H9 (cell line): ENCODE measurements at regions not wholly inside any gene's neighbourhood (a gene's known extent, or its start where the extent isn't known, plus 50 kb on each side); places are given as distances from the start of the nearest gene placed in this dataset.

Source experiments
- DNase-seq: peaks from one replicate; pipeline ENCODE4 v3.0.0-alpha.2; 2017
- H2AFZ ChIP-seq: one replicate; pipeline ENCODE4 v1.6.1; 2013; ENCODE audit warnings: mild to moderate bottlenecking, low read length, control low read depth, moderate library complexity
- H2AK5ac ChIP-seq: 2 replicates; pipeline ENCODE4 v1.6.1; 2013; ENCODE audit warnings: low read length, control low read depth, mixed read lengths; ENCODE audit not compliant: insufficient read length
- H2BK120ac ChIP-seq: one replicate; pipeline ENCODE4 v1.6.1; 2013; ENCODE audit warnings: low read depth, mild to moderate bottlenecking, low read length, control low read depth, inconsistent platforms; ENCODE audit not compliant: poor library complexity, severe bottlenecking
- H2BK12ac ChIP-seq: 2 replicates; pipeline ENCODE4 v1.6.1; 2013; ENCODE audit warnings: low read length, control low read depth, mixed read lengths, low read depth; ENCODE audit not compliant: insufficient read length
- H2BK15ac ChIP-seq: 2 replicates; pipeline ENCODE4 v1.6.1; 2013; ENCODE audit warnings: low read depth, low read length, control low read depth
- H2BK20ac ChIP-seq: one replicate; pipeline ENCODE4 v1.6.1; 2013; ENCODE audit warnings: low read depth, mild to moderate bottlenecking, low read length, control low read depth, inconsistent platforms; ENCODE audit not compliant: poor library complexity, severe bottlenecking
- H2BK5ac ChIP-seq: 2 replicates; pipeline ENCODE4 v1.6.1; 2013; ENCODE audit warnings: low read length, control low read depth, mixed read lengths; ENCODE audit not compliant: insufficient read length
- H3K14ac ChIP-seq: 2 replicates; pipeline ENCODE4 v1.6.1; 2013; ENCODE audit warnings: low read length, control low read depth; ENCODE audit not compliant: insufficient read depth
- H3K18ac ChIP-seq: 2 replicates; pipeline ENCODE4 v1.6.1; 2013; ENCODE audit warnings: low read depth, mild to moderate bottlenecking, mixed read lengths, low read length, control low read depth; ENCODE audit not compliant: insufficient read length
- H3K23ac ChIP-seq: 2 replicates; pipeline ENCODE4 v1.6.1; 2013; ENCODE audit warnings: low read length, control low read depth, mixed read lengths, low read depth; ENCODE audit not compliant: insufficient read length
- H3K23me2 ChIP-seq: 2 replicates; pipeline ENCODE4 v1.6.1; 2013; ENCODE audit warnings: low read depth, mild to moderate bottlenecking, mixed read lengths, low read length, control low read depth; ENCODE audit not compliant: insufficient read length, poor library complexity, severe bottlenecking
- H3K27ac ChIP-seq: 2 replicates; pipeline ENCODE4 v1.5.1; 2013; ENCODE audit warnings: low read length, control low read depth, mixed read lengths, low read depth; ENCODE audit not compliant: insufficient read length
- H3K27me3 ChIP-seq: 2 replicates; pipeline ENCODE4 v1.6.1; 2013; ENCODE audit warnings: low read length, control low read depth, inconsistent platforms; ENCODE audit not compliant: insufficient read depth
- H3K4ac ChIP-seq: 2 replicates; pipeline ENCODE4 v1.6.1; 2013; ENCODE audit warnings: low read depth, mild to moderate bottlenecking, control low read depth, inconsistent platforms, low read length, moderate library complexity
- H3K4me1 ChIP-seq: 2 replicates; pipeline ENCODE4 v1.6.1; 2013; ENCODE audit warnings: low read length, control low read depth, inconsistent platforms; ENCODE audit not compliant: insufficient read depth
- H3K4me2 ChIP-seq: 2 replicates; pipeline ENCODE4 v1.6.1; 2013; ENCODE audit warnings: low read length, control low read depth, mixed read lengths; ENCODE audit not compliant: insufficient read length, insufficient read depth
- H3K56ac ChIP-seq: 2 replicates; pipeline ENCODE4 v1.6.1; 2013; ENCODE audit warnings: low read depth, mild to moderate bottlenecking, mixed read lengths, low read length, control low read depth; ENCODE audit not compliant: insufficient read length
- H3K79me1 ChIP-seq: 2 replicates; pipeline ENCODE4 v1.6.1; 2013; ENCODE audit warnings: low read depth, mild to moderate bottlenecking, moderate library complexity, low read length, control low read depth, inconsistent platforms; ENCODE audit not compliant: insufficient read depth, poor library complexity, severe bottlenecking
- H3K79me2 ChIP-seq: 2 replicates; pipeline ENCODE4 v1.6.1; 2013; ENCODE audit warnings: low read length, control low read depth, inconsistent platforms; ENCODE audit not compliant: insufficient read depth
- H3K9ac ChIP-seq: 2 replicates; pipeline ENCODE4 v1.6.1; 2013; ENCODE audit warnings: low read length, control low read depth, mixed read lengths; ENCODE audit not compliant: insufficient read length; ENCODE audit errors: extremely low read depth
- H3K9me3 ChIP-seq: one replicate; pipeline ENCODE4 v1.6.1; 2013; ENCODE audit warnings: low read depth, low read length, inconsistent platforms; ENCODE audit not compliant: control insufficient read depth
- H3T11ph ChIP-seq: one replicate; pipeline ENCODE4 v1.6.1; 2013; ENCODE audit warnings: mild to moderate bottlenecking, low read length, control low read depth, inconsistent platforms
- H4K20me1 ChIP-seq: one replicate; pipeline ENCODE4 v1.6.1; 2013; ENCODE audit not compliant: control insufficient read depth, insufficient read length, insufficient read depth
- H4K5ac ChIP-seq: 2 replicates; pipeline ENCODE4 v1.6.1; 2013; ENCODE audit warnings: low read depth, mild to moderate bottlenecking, mixed read lengths, low read length, control low read depth; ENCODE audit not compliant: insufficient read length
- H4K8ac ChIP-seq: replicated peaks from 2 replicates; pipeline ENCODE4 v1.6.1; 2013; ENCODE audit warnings: low read length, control low read depth, mixed read lengths, low read depth; ENCODE audit not compliant: insufficient read length
- H4K91ac ChIP-seq: 2 replicates; pipeline ENCODE4 v1.6.1; 2013; ENCODE audit warnings: low read depth, mild to moderate bottlenecking, moderate library complexity, mixed read lengths, low read length, control low read depth; ENCODE audit not compliant: insufficient read length
- H3K27ac Mint-ChIP-seq, 3 experiments: 2 replicates in 2 of 3; 3 replicates in 1 of 3; pipeline ENCODE4 v1.8.0; 2020 to 2021; ENCODE audit warnings: mixed read lengths in 3 of 3, mild to moderate bottlenecking in 1 of 3, moderate library complexity in 1 of 3
- H3K27me3 Mint-ChIP-seq: 2 replicates; pipeline ENCODE4 v1.8.0; 2021; ENCODE audit warnings: low read depth, mild to moderate bottlenecking, moderate library complexity, mixed read lengths
- H3K36me3 Mint-ChIP-seq, 3 experiments: 2 replicates in 2 of 3; 3 replicates in 1 of 3; pipeline ENCODE4 v1.8.0; 2020 to 2021; ENCODE audit warnings: low read depth in 3 of 3, mixed read lengths in 3 of 3; ENCODE audit not compliant: insufficient read depth in 1 of 3
- H3K4me1 Mint-ChIP-seq, 2 experiments: 2 replicates each; pipeline ENCODE4 v1.8.0; 2020; ENCODE audit warnings: mixed read lengths in 2 of 2
- H3K4me3 Mint-ChIP-seq, 2 experiments: 2 replicates in 1 of 2; 3 replicates in 1 of 2; pipeline ENCODE4 v1.8.0; 2020 to 2021; ENCODE audit warnings: mild to moderate bottlenecking in 2 of 2, mixed read lengths in 2 of 2, moderate library complexity in 1 of 2
- H3K9me3 Mint-ChIP-seq, 2 experiments: 2 replicates in 1 of 2; 3 replicates in 1 of 2; pipeline ENCODE4 v1.8.0; 2020; ENCODE audit warnings: mild to moderate bottlenecking in 2 of 2, mixed read lengths in 2 of 2, moderate library complexity in 1 of 2
- CTCF ChIP-seq: fragments of 200-600 bp; sonication (generic); conservative IDR thresholded peaks from 3 replicates; pipeline ENCODE4 v1.8.0; 2021; ENCODE audit warnings: antibody characterized with exemption, mild to moderate bottlenecking
- WGBS: extraction: QIAGEN DNeasy Blood & Tissue Kit; methylation state at CpG from one replicate; pipeline ENCODE4 v1.1.7; 2013; ENCODE audit warnings: missing lambda C conversion rate, low lambda C conversion rate, mixed read lengths; ENCODE audit not compliant: insufficient read length; ENCODE audit errors: extremely low coverage; 5-methylcytosine and 5-hydroxymethylcytosine counted together

GRCh38 chr10:128525936-128526335 is 399.7 kb upstream of the MKI67 start:
- Mint-ChIP-seq H3K36me3 (no peaks in the 10 kb centered on the region), H3K27me3 (no peaks in the 10 kb centered on the region; the same call in 1 of the 2 replicates), H3K9me3 (no peaks in the 10 kb centered on the region), H3K4me1 (peaks cover 32 to 33% of the 10 kb centered on the region in 2 experiments), H3K4me3 (no peak overlapping the region), H3K27ac (no peak overlapping the region)
- Histone ChIP-seq H2BK120ac (no peak overlapping the region), H2BK12ac (no peak overlapping the region), H3K4me1 (peaks cover 7% of the 10 kb centered on the region; the same call in 1 of the 2 replicates), H2BK20ac (no peak overlapping the region), H4K5ac (no peak overlapping the region), H3K79me2 (no peaks in the 10 kb centered on the region), H3K23ac (no peak overlapping the region), H3K23me2 (no peaks in the 10 kb centered on the region), H2BK15ac (no peak overlapping the region), H3K9me3 (no peaks in the 10 kb centered on the region), H3K27ac (no peak overlapping the region), H4K8ac (no peak overlapping the region), H2AK5ac (no peak overlapping the region), H3K18ac (no peak overlapping the region), H3K4me2 (no peak overlapping the region), H4K91ac (no peak overlapping the region), H3K79me1 (no peaks in the 10 kb centered on the region), H3K14ac (no peak overlapping the region), H4K20me1 (no peaks in the 10 kb centered on the region), H3K4ac (no peak overlapping the region), H2BK5ac (no peak overlapping the region), H2AFZ (no peak overlapping the region), H3K56ac (no peak overlapping the region), H3K27me3 (no peaks in the 10 kb centered on the region; the same call in 1 of the 2 replicates), H3K9ac (no peak overlapping the region), H3T11ph (no peak overlapping the region)
- DNase-seq = no peak
- no peak for TF ChIP-seq CTCF
- no CpG with 5 or more reads among the region's 8 CpGs for WGBS
